GM04504 (cell line): ENCODE measurements at regions not wholly inside any gene's neighbourhood (a gene's known extent, or its start where the extent isn't known, plus 50 kb on each side); places are given as distances from the start of the nearest gene placed in this dataset.

Experiments used
- DNase-seq: peaks from one replicate; pipeline ENCODE4 v3.0.0-alpha.2; 2012; ENCODE audit warnings: low read depth

GRCh38 chr12:76611533-76611932 is 52.0 kb upstream of the OSBPL8 start:
- peak; percentile 92 for DNase-seq

DNA sequence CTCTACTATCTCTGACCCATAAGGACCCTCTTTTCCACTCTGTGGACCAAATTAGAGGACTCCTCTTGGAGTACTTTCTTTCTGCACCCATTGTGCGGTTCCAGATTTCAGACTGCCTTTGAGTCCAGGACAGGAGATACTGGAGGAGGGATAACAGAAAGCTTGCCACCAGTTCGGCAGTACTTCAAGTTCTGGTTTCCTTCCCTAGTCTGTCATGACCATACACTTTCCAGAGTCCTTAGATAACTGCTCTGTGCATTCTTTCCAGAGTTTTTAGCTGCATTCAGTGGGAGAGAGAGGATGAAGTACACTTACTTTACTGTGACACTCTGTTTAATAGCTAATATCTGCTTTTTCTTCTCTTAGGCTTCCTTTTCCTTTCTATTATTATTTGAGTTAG is 54.8 kb upstream of the OSBPL8 start:
- DNase-seq = no peak

GRCh38 chr12:76618031-76618430 is 58.5 kb upstream of the OSBPL8 start:
- DNase-seq = no peak

- DNase-seq = peak; percentile 35
Measured at GRCh38 chr12:76621582-76622024, 62.0 kb upstream of the OSBPL8 start.

GRCh38 chr12:76622351-76622750 is 62.8 kb upstream of the OSBPL8 start:
- no peak for DNase-seq

- DNase-seq = no peak
Measured at GRCh38 chr12:76622915-76623314, 63.3 kb upstream of the OSBPL8 start.

DNA sequence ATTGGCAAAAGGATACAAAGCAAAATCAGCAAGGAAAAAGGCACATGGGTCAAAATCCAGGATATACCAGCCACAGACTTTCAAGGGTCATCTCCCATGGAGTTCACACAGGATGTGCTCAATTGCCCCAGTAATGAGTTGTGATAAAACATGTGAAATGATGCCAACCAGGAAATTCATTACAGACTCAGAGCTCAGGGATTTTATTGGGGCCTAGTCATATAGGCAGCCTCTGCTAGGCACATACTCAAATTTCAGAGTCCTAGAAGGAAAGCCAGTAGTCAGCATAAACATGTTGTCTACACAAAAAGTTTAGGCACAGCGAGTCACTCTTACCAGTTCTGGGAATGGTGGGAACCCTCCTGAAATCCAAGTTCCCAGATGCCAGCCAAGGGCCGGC is 64.4 kb upstream of the OSBPL8 start:
- DNase-seq = peak; percentile 58

- DNase-seq = no peak
Measured at GRCh38 chr12:76627346-76628135, 68.0 kb upstream of the OSBPL8 start.

DNA sequence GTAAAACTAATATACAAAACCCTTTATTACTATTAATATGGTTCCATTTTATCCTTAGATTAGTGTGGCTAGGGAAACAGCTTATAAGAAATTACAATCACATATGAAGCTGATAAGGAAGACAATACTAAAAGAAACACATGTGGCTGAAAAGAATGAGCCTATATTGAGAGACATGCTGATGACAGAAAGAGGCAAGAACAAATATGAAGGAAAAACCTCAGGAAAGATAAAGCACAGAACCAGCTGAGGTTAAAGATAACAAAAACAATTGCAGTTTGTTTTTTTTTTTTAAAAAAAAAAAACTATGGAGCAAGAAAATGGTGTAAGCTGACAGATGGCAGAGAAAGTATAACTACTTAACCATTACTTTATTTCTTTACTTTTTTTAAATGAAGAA is 69.2 kb upstream of the OSBPL8 start:
- no peak for DNase-seq

- no peak for DNase-seq
Measured at GRCh38 chr12:76631741-76632140, 72.2 kb upstream of the OSBPL8 start.

DNA sequence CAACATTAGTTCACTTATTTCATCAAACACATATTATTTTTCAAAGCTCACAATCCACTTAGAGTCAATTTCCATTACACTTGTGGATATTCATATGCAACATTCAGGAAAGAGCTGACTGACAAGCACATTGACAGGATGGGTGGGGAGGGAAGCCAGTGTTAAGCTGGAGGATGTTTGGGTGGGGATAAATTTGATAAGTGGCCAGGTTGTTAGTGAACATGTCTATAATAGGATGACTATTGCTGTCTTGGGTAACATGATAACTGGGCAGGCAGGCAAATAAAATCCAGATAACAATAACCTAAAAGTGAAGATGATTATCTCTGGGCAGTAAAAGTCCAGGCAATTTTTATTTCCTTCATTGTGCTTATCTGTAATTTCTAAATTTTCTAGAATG is 73.8 kb upstream of the OSBPL8 start:
- DNase-seq = no peak

GRCh38 chr12:76634133-76634532 is 74.6 kb upstream of the OSBPL8 start:
- DNase-seq = no peak

GRCh38 chr12:76636121-76636692 is 76.6 kb upstream of the OSBPL8 start:
- no peak for DNase-seq

GRCh38 chr12:76637807-76638206 is 78.2 kb upstream of the OSBPL8 start:
- DNase-seq = no peak

GRCh38 chr12:76639646-76640045 is 80.1 kb upstream of the OSBPL8 start:
- no peak for DNase-seq

GRCh38 chr12:76641073-76641472 is 81.5 kb upstream of the OSBPL8 start:
- no peak for DNase-seq

DNA sequence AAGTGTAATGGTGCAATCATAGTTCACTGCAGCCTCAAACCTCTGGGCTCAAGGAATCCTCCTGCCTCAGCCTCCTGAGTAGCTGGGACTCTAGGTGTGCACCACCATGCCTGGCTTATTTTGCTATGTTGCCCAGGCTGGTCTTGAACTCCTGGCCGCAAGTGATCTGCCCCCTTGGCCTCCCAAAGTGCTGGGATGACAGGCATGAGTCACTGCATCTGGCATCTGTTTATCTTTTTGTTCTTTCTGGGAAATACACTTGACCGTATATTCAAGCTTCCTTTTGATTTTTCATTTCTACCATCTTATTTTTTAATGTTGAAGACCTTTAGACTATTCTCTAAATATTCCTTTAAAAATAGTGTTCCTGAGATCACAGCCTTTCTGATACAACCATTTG is 82.4 kb upstream of the OSBPL8 start:
- no peak for DNase-seq

DNA sequence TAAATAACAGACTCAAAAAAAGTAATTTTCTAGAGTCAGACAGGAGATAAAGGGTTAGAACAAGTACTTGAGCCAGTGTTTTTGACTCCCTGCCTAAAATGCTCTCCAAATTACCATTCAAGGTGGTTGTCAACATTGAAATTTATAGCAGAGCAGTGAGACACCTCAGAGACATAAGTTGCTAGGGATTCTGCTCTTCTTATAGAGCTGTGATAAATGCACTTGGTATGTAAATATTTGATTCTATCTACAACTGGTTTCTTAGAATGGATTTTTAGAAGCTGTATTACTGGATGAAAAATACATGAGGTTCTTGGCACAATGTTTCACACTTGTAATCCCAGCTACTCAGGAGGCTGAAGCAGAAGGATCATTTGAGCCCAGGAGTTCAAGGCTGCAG is 83.9 kb upstream of the OSBPL8 start:
- no peak for DNase-seq

- DNase-seq = no peak
Measured at GRCh38 chr12:76644950-76645349, 85.4 kb upstream of the OSBPL8 start.

GRCh38 chr12:76645934-76646333 is 86.4 kb upstream of the OSBPL8 start:
- DNase-seq = no peak

- DNase-seq = no peak
Measured at GRCh38 chr12:76646366-76646765, 86.8 kb upstream of the OSBPL8 start.

DNA sequence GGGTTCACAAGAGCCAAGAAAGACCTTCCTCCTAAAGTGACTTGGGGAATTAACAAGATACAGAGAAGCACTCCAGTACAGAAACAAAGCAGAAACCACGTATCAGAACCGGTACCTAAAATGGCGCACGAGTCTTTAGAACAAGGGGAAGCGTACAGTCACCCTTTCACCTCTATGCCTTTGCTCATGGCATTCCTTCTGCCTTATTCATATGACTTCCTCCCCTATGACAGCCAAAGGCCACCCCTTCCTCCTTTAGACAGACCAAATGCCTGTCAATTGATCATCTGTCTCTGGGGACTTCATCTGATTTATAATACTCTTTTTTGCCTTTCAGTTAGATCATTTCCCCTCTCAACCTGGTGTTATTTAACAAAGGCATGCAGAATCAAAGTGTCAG is 89.5 kb upstream of the OSBPL8 start:
- no peak for DNase-seq

DNA sequence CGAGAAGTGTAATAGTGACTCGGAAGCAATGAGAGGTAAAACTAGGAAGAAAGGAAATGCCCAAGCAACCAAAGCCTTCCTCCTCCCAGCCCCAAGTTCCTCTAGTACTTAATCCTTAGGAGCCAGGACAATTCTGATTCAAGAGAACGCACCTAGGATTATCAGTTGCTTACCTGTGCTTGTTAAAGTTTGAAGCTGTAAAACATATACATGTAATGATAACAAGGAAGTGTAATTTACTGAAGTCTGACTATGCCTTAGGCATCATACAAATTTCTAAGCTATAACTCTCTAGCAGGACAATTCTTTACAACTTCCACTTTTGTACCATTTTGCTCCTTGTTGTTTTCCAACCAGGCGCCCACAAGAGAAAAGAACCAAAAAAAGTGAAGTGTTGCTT is 92.8 kb upstream of the OSBPL8 start:
- DNase-seq = no peak

DNA sequence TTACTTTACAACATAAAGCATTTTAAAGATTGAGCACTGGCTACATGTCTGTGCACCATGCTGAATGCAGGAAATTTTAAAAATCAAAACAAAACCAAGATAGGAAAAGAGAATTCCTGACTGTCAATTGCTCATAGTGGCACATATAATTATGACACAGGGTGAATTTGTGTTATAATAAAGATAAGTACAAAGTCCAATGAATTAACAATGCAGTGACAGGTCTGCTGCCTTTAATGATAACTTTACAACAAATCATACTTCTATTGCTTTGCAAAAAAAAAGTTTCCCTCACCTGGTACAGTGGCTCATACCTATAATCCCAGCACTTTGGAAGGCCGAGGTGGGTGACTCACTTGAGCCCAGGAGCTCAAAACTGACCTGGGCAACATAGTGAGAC is 93.8 kb upstream of the OSBPL8 start:
- no peak for DNase-seq
